ENCODE measurements at regions not wholly inside any gene's neighbourhood (a gene's known extent, or its start where the extent isn't known, plus 50 kb on each side); places are given as distances from the start of the nearest gene placed in this dataset.

GRCh38 chr4:106766519-106766918 is 269.6 kb downstream of the DKK2 start:
- DNase-seq: no peak

GRCh38 chr4:106764774-106765173 is 271.3 kb downstream of the DKK2 start:
- no peak for DNase-seq

- DNase-seq: no peak
Measured at GRCh38 chr4:106762666-106763443, 273.3 kb downstream of the DKK2 start.

GRCh38 chr4:106753426-106753825 is 282.7 kb downstream of the DKK2 start:
- DNase-seq: no peak

- no peak for DNase-seq
Measured at GRCh38 chr4:106746451-106746850, 289.7 kb downstream of the DKK2 start.

- no peak for DNase-seq
Measured at GRCh38 chr4:106738121-106738520, 298.0 kb downstream of the DKK2 start.

GRCh38 chr4:106718548-106718947 is 317.6 kb downstream of the DKK2 start:
- no peak for DNase-seq

GRCh38 chr4:106717091-106717490 is 319.0 kb downstream of the DKK2 start:
- DNase-seq: no peak

- DNase-seq: no peak
Measured at GRCh38 chr4:106715825-106716224, 320.3 kb downstream of the DKK2 start.

GRCh38 chr4:106708464-106708816 is 327.7 kb downstream of the DKK2 start:
- no peak for DNase-seq

GRCh38 chr4:106707776-106708463 is 328.2 kb downstream of the DKK2 start:
- DNase-seq: no peak

GRCh38 chr4:106704253-106704870 is 331.8 kb downstream of the DKK2 start:
- no peak for DNase-seq

- no peak for DNase-seq
Measured at GRCh38 chr4:106700321-106700720, 331.7 kb upstream of the GIMD1 start.

GRCh38 chr4:106698621-106699195 is 330.1 kb upstream of the GIMD1 start:
- DNase-seq: no peak

GRCh38 chr4:106695501-106696262 is 327.1 kb upstream of the GIMD1 start:
- no peak for DNase-seq

GRCh38 chr4:106694232-106694631 is 325.7 kb upstream of the GIMD1 start:
- no peak for DNase-seq

- no peak for DNase-seq
Measured at GRCh38 chr4:106691749-106692148, 323.2 kb upstream of the GIMD1 start.

GRCh38 chr4:106690487-106690886 is 321.9 kb upstream of the GIMD1 start:
- no peak for DNase-seq

GRCh38 chr4:106687026-106687425 is 318.4 kb upstream of the GIMD1 start:
- DNase-seq: no peak

GRCh38 chr4:106681381-106681921 is 312.9 kb upstream of the GIMD1 start:
- DNase-seq: no peak

GRCh38 chr4:106679063-106679462 is 310.5 kb upstream of the GIMD1 start:
- DNase-seq: no peak

GRCh38 chr4:106677213-106677612 is 308.6 kb upstream of the GIMD1 start:
- no peak for DNase-seq

Measured in stimulated activated CD8-positive, alpha-beta memory T cell treated with anti-CD3 and anti-CD28 coated beads, Interleukin-4, amount 100 ng/mL, for 48 hours (primary cell).